GM18858 (cell line): ENCODE measurements at regions not wholly inside any gene's neighbourhood (a gene's known extent, or its start where the extent isn't known, plus 50 kb on each side); places are given as distances from the start of the nearest gene placed in this dataset.

Experiments
- ATAC-seq: cut with Tn5 transposase; IDR thresholded peaks from one replicate; pipeline ENCODE4 v1.9.1; 2021; ENCODE audit not compliant: unreplicated experiment

DNA sequence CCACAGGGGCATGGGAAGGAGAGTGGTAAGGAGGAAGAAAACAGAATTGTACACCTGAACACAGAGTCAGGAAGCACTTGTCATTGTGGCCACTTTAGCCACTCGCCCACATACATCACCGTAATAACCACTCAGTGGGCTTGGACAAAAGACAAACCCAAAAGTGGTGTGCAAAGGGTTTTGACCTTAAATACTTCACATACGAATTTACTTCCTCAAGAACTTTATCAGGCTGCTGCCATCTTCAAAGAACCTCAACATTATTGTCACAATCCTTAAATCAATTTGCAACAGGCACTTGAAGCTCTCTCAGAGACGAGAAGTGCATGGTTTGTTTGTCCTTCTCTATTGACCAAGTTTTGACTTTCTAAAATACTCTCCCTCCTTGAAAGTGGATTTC is 187.3 kb upstream of the EGLN3 start:
- ATAC-seq: no peak

GRCh38 chr14:34137001-34137745 is 186.3 kb upstream of the EGLN3 start:
- no peak for ATAC-seq

GRCh38 chr14:34135492-34135891 is 184.6 kb upstream of the EGLN3 start:
- ATAC-seq: no peak

DNA sequence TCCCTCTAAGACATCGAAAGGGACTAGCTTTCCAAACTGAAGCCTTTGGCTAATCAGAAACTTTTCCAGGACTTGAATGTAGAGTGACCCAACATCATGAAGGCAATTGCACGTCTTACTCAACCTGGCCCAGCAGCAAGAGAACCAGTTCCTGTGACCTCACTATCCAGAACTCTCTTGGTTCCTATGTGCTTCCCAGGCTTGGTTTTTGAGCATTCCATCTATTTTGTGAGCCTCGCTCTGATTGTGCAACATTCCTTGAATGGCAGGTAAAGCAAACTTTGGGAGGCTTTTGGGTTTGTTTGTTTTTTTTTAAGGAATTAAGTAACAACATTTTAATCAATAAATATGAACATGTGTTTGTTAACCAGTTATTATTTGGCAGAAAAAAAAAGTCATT is 183.6 kb upstream of the EGLN3 start:
- no peak for ATAC-seq

DNA sequence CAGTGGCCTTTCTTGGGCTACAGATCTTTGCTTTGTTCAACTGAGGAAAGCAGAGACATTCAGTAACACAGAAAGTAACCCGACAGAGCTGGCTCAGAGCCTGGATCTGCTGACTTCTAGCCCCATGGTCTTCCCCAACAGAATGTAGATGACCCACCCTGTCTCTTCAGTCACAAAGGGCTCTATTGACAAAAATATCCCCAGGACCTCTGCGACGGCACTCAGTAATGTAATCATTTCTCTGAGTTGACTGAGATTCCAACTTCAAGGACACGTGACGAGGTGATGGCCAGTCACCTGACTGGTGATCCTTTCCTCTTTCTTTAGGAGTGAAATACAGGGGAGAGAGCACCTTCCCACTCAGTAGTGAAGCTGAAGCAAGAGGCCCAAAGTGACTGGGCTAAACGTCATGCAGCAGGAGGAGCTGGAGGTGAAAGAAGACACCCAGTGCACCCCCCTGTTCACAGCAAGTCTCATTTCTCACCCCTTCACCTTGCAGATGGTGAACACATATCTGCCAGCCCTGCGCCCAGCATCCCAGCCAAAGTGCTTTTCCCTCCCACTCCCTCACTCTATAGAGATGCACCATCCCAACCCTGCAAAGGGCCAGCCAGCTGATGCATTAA is 179.2 kb upstream of the EGLN3 start:
- no peak for ATAC-seq

DNA sequence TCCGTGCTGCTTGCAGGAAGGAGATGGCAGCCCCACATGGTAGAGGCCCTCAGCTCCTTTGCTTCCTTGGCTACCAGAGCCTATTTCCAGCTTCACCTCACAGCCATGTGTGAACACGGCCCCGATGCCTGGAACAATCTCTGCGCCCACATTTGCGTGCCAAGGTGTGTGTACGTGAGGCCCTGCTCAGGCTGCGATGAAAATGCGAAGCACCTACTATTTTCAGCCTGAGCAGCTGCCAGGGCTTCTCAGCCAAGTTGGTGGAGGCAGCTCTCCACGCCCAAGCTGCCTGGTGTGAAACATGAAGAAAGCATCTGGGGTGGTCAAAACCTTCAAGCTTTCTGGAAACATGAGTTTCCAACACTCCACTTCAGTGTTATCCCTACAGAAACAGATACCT is 177.8 kb upstream of the EGLN3 start:
- ATAC-seq: no peak

GRCh38 chr14:34126586-34126985 is 175.7 kb upstream of the EGLN3 start:
- ATAC-seq: no peak

- ATAC-seq: no peak
Measured at GRCh38 chr14:34124585-34124984, 173.7 kb upstream of the EGLN3 start.

DNA sequence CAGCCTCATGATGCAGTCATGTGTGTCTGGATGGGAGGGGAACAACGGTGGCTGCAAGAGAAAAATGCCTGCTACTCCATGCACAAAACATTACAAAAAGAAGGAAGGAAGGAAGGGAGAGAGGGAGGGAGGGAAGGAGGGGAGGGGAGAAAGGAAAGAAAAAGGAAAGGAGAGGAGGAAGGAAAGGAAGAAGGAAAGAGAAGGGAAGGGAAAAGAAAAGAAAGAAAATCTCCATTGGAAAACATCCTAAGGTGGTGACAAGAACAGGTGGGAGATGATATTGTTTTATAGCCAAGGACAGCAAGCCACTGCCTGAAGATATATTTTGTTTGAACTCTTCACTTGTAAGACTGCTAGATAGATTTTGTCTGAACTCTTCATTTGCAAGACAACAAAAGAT is 171.8 kb upstream of the EGLN3 start:
- ATAC-seq: no peak

GRCh38 chr14:34122081-34122480 is 171.2 kb upstream of the EGLN3 start:
- no peak for ATAC-seq

- no peak for ATAC-seq
Measured at GRCh38 chr14:34120185-34120977, 169.5 kb upstream of the EGLN3 start.

- ATAC-seq: no peak
Measured at GRCh38 chr14:34119107-34119858, 168.4 kb upstream of the EGLN3 start.

- no peak for ATAC-seq
Measured at GRCh38 chr14:34113991-34114390, 163.1 kb upstream of the EGLN3 start.

- no peak for ATAC-seq
Measured at GRCh38 chr14:34113005-34113511, 162.2 kb upstream of the EGLN3 start.

- no peak for ATAC-seq
Measured at GRCh38 chr14:34111953-34112352, 161.1 kb upstream of the EGLN3 start.

DNA sequence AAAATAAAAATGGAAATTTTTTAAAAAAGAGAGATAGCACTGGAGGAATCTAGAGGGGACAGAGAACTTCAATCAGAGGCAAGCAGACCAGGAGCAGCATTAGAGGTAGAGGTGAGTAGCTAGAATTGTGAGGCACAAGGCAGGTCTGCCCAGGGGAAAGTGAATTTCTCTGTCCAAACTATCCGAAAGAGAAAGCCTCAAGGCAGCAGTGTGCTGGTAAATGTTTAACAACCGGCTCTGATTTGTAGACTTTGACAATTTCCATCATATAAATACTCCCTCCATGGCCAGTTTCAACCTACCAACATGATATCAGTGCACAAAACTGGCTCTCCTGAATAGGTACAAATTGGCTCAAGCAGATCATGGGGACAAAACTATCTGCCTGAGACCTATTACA is 160.6 kb upstream of the EGLN3 start:
- ATAC-seq: no peak

GRCh38 chr14:34110531-34110930 is 159.7 kb upstream of the EGLN3 start:
- no peak for ATAC-seq

GRCh38 chr14:34107441-34107840 is 156.6 kb upstream of the EGLN3 start:
- no peak for ATAC-seq

DNA sequence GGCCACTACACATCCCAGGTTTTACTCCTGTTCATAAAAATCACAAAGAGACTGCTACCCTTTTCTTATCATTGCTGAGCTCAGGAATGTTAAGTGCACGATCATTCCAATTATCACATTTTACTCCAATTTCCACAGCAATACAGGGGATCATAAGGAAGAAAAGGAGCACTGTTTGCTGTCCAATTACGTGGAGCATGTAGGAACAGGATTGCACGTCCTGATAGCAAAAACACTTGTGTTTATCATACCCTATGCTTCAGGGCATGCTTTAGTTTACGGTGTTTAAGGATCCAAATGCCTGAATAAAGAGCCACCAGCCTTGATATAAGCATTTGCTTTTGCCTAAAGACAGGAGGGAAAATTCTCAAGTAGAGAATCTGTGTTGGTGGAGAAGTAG is 155.4 kb upstream of the EGLN3 start:
- ATAC-seq: no peak

DNA sequence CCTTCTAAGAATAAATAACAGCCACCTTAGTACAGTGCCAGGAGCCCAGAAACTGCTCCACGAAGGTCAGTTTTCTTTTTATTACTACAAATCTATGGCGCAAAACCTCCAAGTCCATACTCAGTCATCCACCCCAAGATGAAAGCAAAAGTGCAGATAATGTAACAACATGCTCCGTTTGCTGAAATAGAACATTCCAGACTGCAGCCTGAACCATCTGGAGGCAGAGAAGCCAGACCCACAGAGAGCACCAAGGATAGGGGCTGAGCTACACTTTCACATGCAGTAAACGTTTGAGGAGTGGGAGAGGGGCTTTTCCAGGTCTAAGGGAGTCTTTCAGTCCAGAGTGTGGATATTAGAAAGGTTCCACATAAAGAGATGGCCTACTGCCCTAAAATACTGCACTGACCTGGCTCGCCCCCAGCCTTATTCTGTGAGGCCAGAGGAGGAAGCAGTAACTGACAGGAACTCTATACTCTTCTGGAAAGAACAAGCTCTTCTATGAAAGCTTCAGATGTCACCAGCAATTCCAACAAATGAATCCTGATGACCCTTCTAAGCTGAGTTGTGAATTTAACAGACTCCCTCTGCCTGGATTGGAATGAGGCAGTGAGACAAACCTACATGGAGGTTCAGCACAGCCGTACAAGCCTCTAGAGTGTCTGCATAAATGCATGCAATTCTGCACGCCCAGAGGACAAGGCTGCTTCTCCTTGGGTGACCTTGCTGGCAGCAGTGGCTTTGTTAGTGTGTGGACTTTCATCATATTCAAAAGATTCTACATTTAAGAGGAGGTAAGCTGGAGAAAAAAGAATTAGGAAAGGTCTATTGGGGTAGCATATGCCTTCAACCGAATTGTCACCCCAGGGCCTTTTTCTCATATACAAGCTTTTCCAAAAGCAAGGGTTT is 153.9 kb upstream of the EGLN3 start:
- no peak for ATAC-seq
